ENCODE measurements at regions not wholly inside any gene's neighbourhood (a gene's known extent, or its start where the extent isn't known, plus 50 kb on each side); places are given as distances from the start of the nearest gene placed in this dataset.

DNA sequence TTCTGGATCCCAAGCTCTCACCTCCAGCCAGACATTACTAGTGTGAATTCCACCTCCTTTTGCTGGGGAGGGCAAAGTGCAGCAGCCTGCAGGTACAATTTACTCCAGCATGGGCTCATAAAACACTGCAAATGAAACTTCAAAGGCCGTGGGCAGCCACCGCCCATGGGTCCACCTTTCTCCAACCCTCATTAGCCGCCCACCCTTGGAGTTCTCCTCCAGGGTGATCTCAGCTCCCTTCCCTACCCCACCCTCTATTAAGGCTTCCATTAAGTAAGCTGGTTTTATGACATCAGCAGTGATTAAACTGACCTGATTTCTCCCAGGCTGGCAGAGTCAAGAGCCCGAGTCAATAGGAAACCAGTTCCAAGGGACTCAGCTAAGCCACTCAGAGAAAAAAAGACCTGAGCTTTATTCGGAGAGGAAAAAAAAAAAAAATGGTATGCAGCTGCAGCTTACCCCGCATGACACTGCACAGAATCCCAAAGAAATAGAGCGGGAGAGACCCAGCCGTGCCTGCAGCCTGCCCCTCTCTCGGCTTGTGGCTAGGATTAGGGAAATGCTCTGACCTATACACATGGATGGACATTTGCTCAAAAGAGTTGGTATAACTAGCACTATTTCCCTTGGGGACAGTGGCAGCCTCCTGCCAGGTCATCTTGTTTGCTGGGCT, 319.6 kb downstream of the PTTG2 start:
- TF ChIP-seq POLR2A (IDR thresholded peaks at IDR 0.05) (no peak), POLR2AphosphoS5 (IDR thresholded peaks at IDR 0.05) (no peak)
- TF ChIP-seq, protein P1, sequence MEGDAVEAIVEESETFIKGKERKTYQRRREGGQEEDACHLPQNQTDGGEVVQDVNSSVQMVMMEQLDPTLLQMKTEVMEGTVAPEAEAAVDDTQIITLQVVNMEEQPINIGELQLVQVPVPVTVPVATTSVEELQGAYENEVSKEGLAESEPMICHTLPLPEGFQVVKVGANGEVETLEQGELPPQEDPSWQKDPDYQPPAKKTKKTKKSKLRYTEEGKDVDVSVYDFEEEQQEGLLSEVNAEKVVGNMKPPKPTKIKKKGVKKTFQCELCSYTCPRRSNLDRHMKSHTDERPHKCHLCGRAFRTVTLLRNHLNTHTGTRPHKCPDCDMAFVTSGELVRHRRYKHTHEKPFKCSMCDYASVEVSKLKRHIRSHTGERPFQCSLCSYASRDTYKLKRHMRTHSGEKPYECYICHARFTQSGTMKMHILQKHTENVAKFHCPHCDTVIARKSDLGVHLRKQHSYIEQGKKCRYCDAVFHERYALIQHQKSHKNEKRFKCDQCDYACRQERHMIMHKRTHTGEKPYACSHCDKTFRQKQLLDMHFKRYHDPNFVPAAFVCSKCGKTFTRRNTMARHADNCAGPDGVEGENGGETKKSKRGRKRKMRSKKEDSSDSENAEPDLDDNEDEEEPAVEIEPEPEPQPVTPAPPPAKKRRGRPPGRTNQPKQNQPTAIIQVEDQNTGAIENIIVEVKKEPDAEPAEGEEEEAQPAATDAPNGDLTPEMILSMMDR (IDR thresholded peaks at IDR 0.05): no peak

Data from breast epithelium (tissue), 3 donors.